Sigmoid colon (tissue), 6 donors: ENCODE measurements at regions not wholly inside any gene's neighbourhood (a gene's known extent, or its start where the extent isn't known, plus 50 kb on each side); places are given as distances from the start of the nearest gene placed in this dataset.

Experiments used
- DNase-seq: peaks from one replicate; pipeline ENCODE4 v3.0.0-alpha.2; 2019
- H3K27ac ChIP-seq, 4 donors: fragments of 200-600 bp; sonication (generic); one replicate each; pipeline ENCODE4 v1.5.1; 2016 to 2019; ENCODE audit warnings: mild to moderate bottlenecking in 1 of 4
- H3K27me3 ChIP-seq, 3 donors: fragments of 200-600 bp; sonication (generic); one replicate each; pipeline ENCODE4 v1.5.1; 2019; ENCODE audit warnings: mild to moderate bottlenecking in 1 of 3
- H3K36me3 ChIP-seq, 4 donors: fragments of 200-600 bp; sonication (generic); one replicate each; pipeline ENCODE4 v1.5.1; 2016 to 2019
- H3K4me1 ChIP-seq, 4 donors: fragments of 200-600 bp; sonication (generic); one replicate each; pipeline ENCODE4 v1.5.1; 2017 to 2019
- H3K4me3 ChIP-seq, 4 donors: fragments of 200-600 bp; sonication (generic); one replicate each; pipeline ENCODE4 v1.5.1; 2017 to 2019; ENCODE audit warnings: mild to moderate bottlenecking in 2 of 4, moderate library complexity in 1 of 4
- H3K9me3 ChIP-seq, 4 donors: fragments of 200-600 bp in 3 of 4; sonication (generic) in 3 of 4; one replicate each; pipeline versions ENCODE4 v1.5.1 to v1.6.1; 2013 to 2019
- EP300 ChIP-seq, 4 donors: sonication (generic); formaldehyde crosslinking; IDR thresholded peaks; one replicate each; pipeline ENCODE4 v1.6.1; 2017; ENCODE audit warnings: antibody characterized with exemption in 4 of 4
- POLR2A ChIP-seq, 2 donors: fragments of 450-650 bp; IDR thresholded peaks; one replicate each; pipeline ENCODE4 v1.6.1; 2016; ENCODE audit warnings: antibody characterized with exemption in 2 of 2, mild to moderate bottlenecking in 2 of 2, moderate library complexity in 2 of 2
- POLR2AphosphoS5 ChIP-seq, 4 donors: sonication (generic); formaldehyde crosslinking; IDR thresholded peaks; one replicate each; pipeline ENCODE4 v1.6.1; 2017; ENCODE audit warnings: antibody characterized with exemption in 4 of 4
- WGBS, 2 donors: extraction: QIAGEN DNeasy Blood & Tissue Kit; methylation state at CpG; one replicate each; pipeline ENCODE4 v1.1.7; 2013; 5-methylcytosine and 5-hydroxymethylcytosine counted together
- intact Hi-C: fragments of 100-400 bp; cut with DNase I; formaldehyde crosslinking; loops from one replicate; pipeline ENCODE4 v1.15.1; 2023
- TF ChIP-seq, protein P1 (sequence below), 4 experiments: fragments of 450-650 bp in 3 of 4; fragments of 200-600 bp in 1 of 4; IDR thresholded peaks; one replicate each; pipeline ENCODE4 v1.5.1; 2016 to 2019; ENCODE audit warnings: antibody characterized with exemption in 4 of 4, mild to moderate bottlenecking in 3 of 4, moderate library complexity in 2 of 4
- donor health status: healthy with polysubstance abuse.
- donor health status: healthy.

DNA sequence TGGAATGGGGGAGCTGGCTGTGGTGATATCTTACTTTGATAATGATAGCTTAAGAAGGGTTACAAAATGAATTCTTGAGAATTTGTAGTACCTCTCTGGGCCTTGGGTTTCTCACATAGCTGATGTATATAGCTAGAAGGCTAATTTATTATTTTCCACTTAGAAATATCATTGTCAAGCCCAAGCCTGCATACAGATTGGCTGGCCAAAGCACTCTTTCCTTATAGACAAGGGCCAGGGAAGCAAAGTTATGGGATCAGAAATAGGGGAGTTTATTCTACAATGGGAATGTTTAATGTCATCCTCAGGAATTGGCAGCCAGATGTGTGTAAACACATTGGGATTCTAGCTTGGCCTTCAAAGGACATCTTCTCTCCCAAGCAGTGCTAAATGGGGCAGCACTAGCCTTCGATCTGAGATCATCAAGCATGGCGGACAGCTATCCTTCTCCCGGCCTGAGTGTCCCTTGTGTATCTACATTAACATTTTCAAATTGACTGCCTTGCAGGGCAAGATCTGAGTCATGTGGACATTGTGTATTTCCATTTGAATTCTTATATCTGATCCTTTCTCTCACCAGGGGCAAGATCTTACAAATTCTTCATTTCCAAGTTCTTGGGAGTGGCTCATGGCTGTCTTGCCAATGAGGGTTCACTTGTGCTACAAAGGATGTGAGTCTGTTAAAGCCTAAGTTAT lies 457.2 kb downstream of the ARHGEF28 start:
- peaks cover 0 to 17% (median 6%) of the 10 kb centered on the region in 4 donors for H3K4me1 ChIP-seq
- DNase-seq, result no peak
- TF ChIP-seq POLR2A (IDR thresholded peaks at IDR 0.05), result no peak
- TF ChIP-seq EP300 (IDR thresholded peaks at IDR 0.05), result no peak
- TF ChIP-seq POLR2AphosphoS5 (IDR thresholded peaks at IDR 0.05), result no peak
- TF ChIP-seq, protein P1, sequence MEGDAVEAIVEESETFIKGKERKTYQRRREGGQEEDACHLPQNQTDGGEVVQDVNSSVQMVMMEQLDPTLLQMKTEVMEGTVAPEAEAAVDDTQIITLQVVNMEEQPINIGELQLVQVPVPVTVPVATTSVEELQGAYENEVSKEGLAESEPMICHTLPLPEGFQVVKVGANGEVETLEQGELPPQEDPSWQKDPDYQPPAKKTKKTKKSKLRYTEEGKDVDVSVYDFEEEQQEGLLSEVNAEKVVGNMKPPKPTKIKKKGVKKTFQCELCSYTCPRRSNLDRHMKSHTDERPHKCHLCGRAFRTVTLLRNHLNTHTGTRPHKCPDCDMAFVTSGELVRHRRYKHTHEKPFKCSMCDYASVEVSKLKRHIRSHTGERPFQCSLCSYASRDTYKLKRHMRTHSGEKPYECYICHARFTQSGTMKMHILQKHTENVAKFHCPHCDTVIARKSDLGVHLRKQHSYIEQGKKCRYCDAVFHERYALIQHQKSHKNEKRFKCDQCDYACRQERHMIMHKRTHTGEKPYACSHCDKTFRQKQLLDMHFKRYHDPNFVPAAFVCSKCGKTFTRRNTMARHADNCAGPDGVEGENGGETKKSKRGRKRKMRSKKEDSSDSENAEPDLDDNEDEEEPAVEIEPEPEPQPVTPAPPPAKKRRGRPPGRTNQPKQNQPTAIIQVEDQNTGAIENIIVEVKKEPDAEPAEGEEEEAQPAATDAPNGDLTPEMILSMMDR (IDR thresholded peaks at IDR 0.05), result no peak
- intact Hi-C loops, result no loop called here
- 82 to 88% methylated on average over 3 of the region's 3 CpGs for WGBS, 2 donors
- no peak overlapping the region for H3K4me3 ChIP-seq
- no peaks in the 10 kb centered on the region for H3K27me3 ChIP-seq
- no peaks in the 10 kb centered on the region for H3K36me3 ChIP-seq
- H3K27ac ChIP-seq, result no peak overlapping the region
- H3K9me3 ChIP-seq, result no peaks in the 10 kb centered on the region

DNA sequence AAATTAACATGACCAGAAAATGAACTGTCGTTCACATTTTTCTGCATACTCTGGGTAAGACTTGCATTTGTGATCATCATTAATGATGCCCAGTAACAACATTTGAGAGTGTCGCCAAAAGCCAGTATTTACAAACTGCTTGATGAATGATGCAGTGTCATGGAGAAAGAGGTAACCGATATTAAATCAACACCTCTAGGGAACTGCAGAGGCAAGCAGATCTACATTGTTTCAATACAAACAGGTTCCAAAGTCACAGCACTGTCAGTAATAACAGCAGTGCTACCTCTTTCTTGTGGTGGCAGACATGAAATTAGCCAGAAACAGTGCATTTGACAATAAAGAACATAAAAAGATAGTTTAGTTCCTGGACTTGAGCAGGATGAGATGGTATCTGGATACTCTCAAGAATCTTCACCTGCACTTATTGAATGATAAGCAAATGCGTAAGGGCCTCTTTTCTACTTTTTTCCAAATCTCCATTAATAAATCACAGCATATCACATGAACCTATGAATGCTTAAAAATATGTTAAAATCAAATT lies 456.6 kb downstream of the ARHGEF28 start:
- Histone ChIP-seq H3K27ac (no peak overlapping the region), H3K4me3 (no peak overlapping the region), H3K4me1 (peaks cover 0 to 17% (median 6%) of the 10 kb centered on the region in 4 donors), H3K36me3 (no peaks in the 10 kb centered on the region), H3K27me3 (no peaks in the 10 kb centered on the region), H3K9me3 (no peaks in the 10 kb centered on the region)
- DNase-seq, result no peak
- intact Hi-C loops, result no loop called here
- TF ChIP-seq, protein P1 (IDR thresholded peaks at IDR 0.05), result no peak
- no peak for TF ChIP-seq EP300 (IDR thresholded peaks at IDR 0.05)
- no peak for TF ChIP-seq POLR2AphosphoS5 (IDR thresholded peaks at IDR 0.05)
- no peak for TF ChIP-seq POLR2A (IDR thresholded peaks at IDR 0.05)
- WGBS, 2 donors, result 91 to 93% methylated on average over 4 of the region's 4 CpGs

DNA sequence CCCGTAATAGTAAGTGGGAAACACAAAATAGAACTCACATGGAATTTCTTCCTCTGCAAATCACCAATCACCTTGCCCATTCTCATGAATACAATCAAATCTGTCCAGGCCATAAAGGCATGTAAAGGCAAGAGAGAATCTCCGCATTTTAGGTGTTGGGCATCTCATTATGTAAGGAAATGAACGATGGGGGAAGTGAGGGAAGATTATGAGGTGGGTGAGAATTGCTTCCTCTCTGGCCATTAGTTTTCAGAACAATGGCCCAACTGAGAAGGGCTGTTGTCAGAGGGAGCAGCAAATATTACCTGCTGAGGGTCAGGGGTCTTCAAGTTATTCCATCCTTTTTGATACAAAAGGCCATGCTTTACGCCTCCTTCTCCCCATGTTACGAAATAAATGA lies 455.1 kb downstream of the ARHGEF28 start:
- H3K9me3 ChIP-seq, result no peaks in the 10 kb centered on the region
- no peak overlapping the region for H3K27ac ChIP-seq
- intact Hi-C loops, result no loop called here
- no peak for DNase-seq
- H3K4me3 ChIP-seq, result no peak overlapping the region
- no peaks in the 10 kb centered on the region for H3K36me3 ChIP-seq
- H3K27me3 ChIP-seq, result no peaks in the 10 kb centered on the region
- H3K4me1 ChIP-seq, result peaks cover 0 to 17% (median 6%) of the 10 kb centered on the region in 4 donors
- TF ChIP-seq POLR2AphosphoS5 (IDR thresholded peaks at IDR 0.05) (no peak), EP300 (IDR thresholded peaks at IDR 0.05) (no peak), POLR2A (IDR thresholded peaks at IDR 0.05) (no peak)
- TF ChIP-seq, protein P1 (IDR thresholded peaks at IDR 0.05), result no peak
- 85 to 92% methylated on average over 5 of the region's 5 CpGs for WGBS, 2 donors

DNA sequence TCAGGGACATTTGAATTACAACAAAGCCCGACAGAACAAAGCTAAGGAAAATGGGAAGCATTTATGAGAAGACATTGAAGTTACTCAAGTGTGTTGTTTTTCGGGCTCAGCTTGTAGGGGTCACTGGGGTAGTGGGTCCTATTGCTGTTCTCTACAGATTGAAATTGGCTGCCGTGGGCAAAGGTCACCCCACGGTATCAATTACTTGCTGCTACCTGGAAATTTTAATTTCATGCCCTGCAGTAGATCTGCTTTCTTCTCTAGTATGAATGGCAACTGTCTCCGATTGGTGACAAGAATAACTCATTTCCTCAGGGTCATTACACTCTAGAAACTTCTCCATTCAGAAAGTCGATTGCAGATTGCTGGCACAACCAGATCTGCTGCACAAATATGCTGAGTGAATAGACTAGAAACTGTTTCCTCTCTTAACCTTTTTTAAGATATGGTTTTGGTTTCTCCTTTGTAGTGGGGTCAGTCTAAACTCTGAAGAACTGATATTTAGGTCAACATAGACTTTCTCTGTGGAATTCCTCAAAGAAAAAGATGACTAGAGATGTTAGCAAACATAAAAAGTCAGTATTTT lies 454.1 kb downstream of the ARHGEF28 start:
- TF ChIP-seq EP300 (IDR thresholded peaks at IDR 0.05), result no peak
- TF ChIP-seq POLR2A (IDR thresholded peaks at IDR 0.05), result no peak
- TF ChIP-seq POLR2AphosphoS5 (IDR thresholded peaks at IDR 0.05), result no peak
- TF ChIP-seq, protein P1 (IDR thresholded peaks at IDR 0.05), result no peak
- peaks cover 0 to 17% (median 6%) of the 10 kb centered on the region in 4 donors for H3K4me1 ChIP-seq
- intact Hi-C loops, result no loop called here
- no peaks in the 10 kb centered on the region for H3K9me3 ChIP-seq
- H3K4me3 ChIP-seq, result no peak overlapping the region
- DNase-seq, result no peak
- H3K27ac ChIP-seq, result no peak overlapping the region
- WGBS, 2 donors, result 91% methylated on average over 6 of the region's 6 CpGs
- H3K36me3 ChIP-seq, result no peaks in the 10 kb centered on the region
- no peaks in the 10 kb centered on the region for H3K27me3 ChIP-seq
